ENCODE measurements at regions not wholly inside any gene's neighbourhood (a gene's known extent, or its start where the extent isn't known, plus 50 kb on each side); places are given as distances from the start of the nearest gene placed in this dataset.

- TF ChIP-seq POLR2A (IDR thresholded peaks at IDR 0.05) (no peak), CTCF (IDR thresholded peaks at IDR 0.05 in 4 of 5, conservative IDR thresholded peaks at IDR 0.05 in 1 of 5) (no peak)
- Histone ChIP-seq H3K4me1 (peaks cover 0 to under 1% of the 10 kb centered on the region in 2 donors), H3K4me3 (no peak overlapping the region), H3K27me3 (no peaks in the 10 kb centered on the region), H3K27ac (no peak overlapping the region), H3K9me3 (no peaks in the 10 kb centered on the region), H3K36me3 (no peaks in the 10 kb centered on the region)
- no peak for ATAC-seq
- DNase-seq, result no peak
- in situ Hi-C loops (cut with MboI; ENCODE audit: low sequenced_read_pairs in 4 of 4), result no loop called here
- intact Hi-C loops (cut with DNase I; ENCODE audit: low total_unique reads), result no loop called here
Observed at GRCh38 chr6:139603581-139603980, 229.1 kb upstream of the CITED2 start.

GRCh38 chr6:139602577-139602976 lies 228.1 kb upstream of the CITED2 start:
- TF ChIP-seq CTCF (IDR thresholded peaks at IDR 0.05 in 4 of 5, conservative IDR thresholded peaks at IDR 0.05 in 1 of 5), result no peak
- no peak for TF ChIP-seq POLR2A (IDR thresholded peaks at IDR 0.05)
- intact Hi-C loops (cut with DNase I; ENCODE audit: low total_unique reads) (no loop called here), in situ Hi-C loops (cut with MboI; ENCODE audit: low sequenced_read_pairs in 4 of 4) (no loop called here)
- H3K36me3 ChIP-seq, result no peaks in the 10 kb centered on the region
- peaks cover 7 to 11% of the 10 kb centered on the region in 2 donors for H3K4me1 ChIP-seq
- ATAC-seq (no peak), DNase-seq (no peak)
- H3K27ac ChIP-seq, result no peak overlapping the region
- no peaks in the 10 kb centered on the region for H3K9me3 ChIP-seq
- H3K27me3 ChIP-seq, result no peaks in the 10 kb centered on the region
- no peak overlapping the region for H3K4me3 ChIP-seq

GRCh38 chr6:139600919-139601475 lies 226.5 kb upstream of the CITED2 start:
- TF ChIP-seq POLR2A (IDR thresholded peaks at IDR 0.05) (no peak), CTCF (IDR thresholded peaks at IDR 0.05 in 4 of 5, conservative IDR thresholded peaks at IDR 0.05 in 1 of 5) (no peak)
- peaks cover 14 to 19% of the 10 kb centered on the region in 2 donors for H3K4me1 ChIP-seq
- H3K36me3 ChIP-seq, result no peaks in the 10 kb centered on the region
- no peaks in the 10 kb centered on the region for H3K27me3 ChIP-seq
- DNase-seq (no peak), ATAC-seq (no peak)
- H3K9me3 ChIP-seq, result no peaks in the 10 kb centered on the region
- no peak overlapping the region for H3K4me3 ChIP-seq
- no peak overlapping the region for H3K27ac ChIP-seq
- in situ Hi-C loops (cut with MboI; ENCODE audit: low sequenced_read_pairs in 4 of 4), result no loop called here
- intact Hi-C loops (cut with DNase I; ENCODE audit: low total_unique reads), result no loop called here

GRCh38 chr6:139600343-139600742 lies 225.9 kb upstream of the CITED2 start:
- no peaks in the 10 kb centered on the region for H3K36me3 ChIP-seq
- ATAC-seq (no peak), DNase-seq (no peak)
- intact Hi-C loops (cut with DNase I; ENCODE audit: low total_unique reads), result no loop called here
- no peak for TF ChIP-seq POLR2A (IDR thresholded peaks at IDR 0.05)
- TF ChIP-seq CTCF (IDR thresholded peaks at IDR 0.05 in 4 of 5, conservative IDR thresholded peaks at IDR 0.05 in 1 of 5), result no peak
- no peak overlapping the region for H3K27ac ChIP-seq
- peaks cover 14 to 19% of the 10 kb centered on the region in 2 donors for H3K4me1 ChIP-seq
- no peaks in the 10 kb centered on the region for H3K27me3 ChIP-seq
- in situ Hi-C loops (cut with MboI; ENCODE audit: low sequenced_read_pairs in 4 of 4), result no loop called here
- H3K9me3 ChIP-seq, result no peaks in the 10 kb centered on the region
- no peak overlapping the region for H3K4me3 ChIP-seq
